WTC11 (cell line): ENCODE measurements at regions not wholly inside any gene's neighbourhood (a gene's known extent, or its start where the extent isn't known, plus 50 kb on each side); places are given as distances from the start of the nearest gene placed in this dataset.

Source experiments
- ATAC-seq: fragments of 200-7000 bp; cut with Tn5 transposase; 2 replicates; pipeline ENCODE4 v1.10.0; 2021; ENCODE audit warnings: mild to moderate bottlenecking, moderate library complexity
- CTCF ChIA-PET: fragments of 300-600 bp; sonication (Branson Sonifier 250); formaldehyde crosslinking; loops from one replicate; lab custom pipeline; 2021; ENCODE audit warnings: antibody characterized with exemption; lab: Charles Lee
- POLR2A ChIA-PET: fragments of 350-600 bp; sonication (Branson Sonifier 250); formaldehyde crosslinking; loops from one replicate; lab custom pipeline; 2021; ENCODE audit warnings: antibody characterized with exemption; lab: Charles Lee
- DNase-seq: peaks from one replicate; pipeline ENCODE4 v3.0.0; 2021; ENCODE audit warnings: low spot score
- H3K27ac Mint-ChIP-seq: 2 replicates; pipeline ENCODE4 v1.8.0; 2021; ENCODE audit warnings: mixed read lengths
- H3K27me3 Mint-ChIP-seq: 2 replicates; pipeline ENCODE4 v1.8.0; 2021; ENCODE audit warnings: low read depth, mild to moderate bottlenecking, moderate library complexity, mixed read lengths
- H3K36me3 Mint-ChIP-seq: 2 replicates; pipeline ENCODE4 v1.8.0; 2021; ENCODE audit warnings: mixed read lengths
- H3K4me1 Mint-ChIP-seq: 2 replicates; pipeline ENCODE4 v1.8.0; 2022; ENCODE audit warnings: mixed read lengths
- H3K4me3 Mint-ChIP-seq: 2 replicates; pipeline ENCODE4 v1.8.0; 2021; ENCODE audit warnings: mild to moderate bottlenecking, moderate library complexity, mixed read lengths
- H3K9me3 Mint-ChIP-seq: 2 replicates; pipeline ENCODE4 v1.8.0; 2021; ENCODE audit warnings: mixed read lengths
- AFF4 ChIP-seq: sonication (generic); formaldehyde crosslinking; IDR thresholded peaks from 2 replicates; pipeline ENCODE4 v1.8.1; 2023; ENCODE audit warnings: mild to moderate bottlenecking, missing genetic modification reagents, borderline replicate concordance
- AR ChIP-seq: fragments of 250-450 bp; sonication (Bioruptor Pico); IDR thresholded peaks from 2 replicates; pipeline ENCODE4 v1.9.0; 2021; ENCODE audit warnings: mild to moderate bottlenecking
- ATF3 ChIP-seq: sonication (generic); formaldehyde crosslinking; conservative IDR thresholded peaks from 2 replicates; pipeline ENCODE4 v1.8.1; 2022; ENCODE audit warnings: mild to moderate bottlenecking, missing genetic modification reagents
- CBFB ChIP-seq: sonication (generic); formaldehyde crosslinking; IDR thresholded peaks from 2 replicates; pipeline ENCODE4 v1.8.1; 2022; ENCODE audit warnings: mild to moderate bottlenecking, low read depth, missing genetic modification reagents
- CDX4 ChIP-seq: fragments of 250-450 bp; sonication (Bioruptor Pico); IDR thresholded peaks from 2 replicates; pipeline ENCODE4 v1.9.0; 2021; ENCODE audit warnings: moderate library complexity, mild to moderate bottlenecking, inconsistent platforms, borderline replicate concordance
- CREM ChIP-seq: sonication (generic); formaldehyde crosslinking; IDR thresholded peaks from 2 replicates; pipeline ENCODE4 v1.8.1; 2022; ENCODE audit warnings: mild to moderate bottlenecking, missing genetic modification reagents, moderate library complexity
- EMX1 ChIP-seq: fragments of 250-450 bp; sonication (Bioruptor Pico); IDR thresholded peaks from 2 replicates; pipeline ENCODE4 v1.8.0; 2021; ENCODE audit warnings: mild to moderate bottlenecking
- ERG ChIP-seq: fragments of 250-450 bp; sonication (Bioruptor Pico); IDR thresholded peaks from 2 replicates; pipeline ENCODE4 v1.8.0; 2021; ENCODE audit warnings: mild to moderate bottlenecking
- FOXP1 ChIP-seq: sonication (generic); formaldehyde crosslinking; IDR thresholded peaks from 2 replicates; pipeline ENCODE4 v1.8.0; 2022; ENCODE audit warnings: missing genetic modification reagents, mild to moderate bottlenecking, moderate library complexity, borderline replicate concordance
- MXD4 ChIP-seq: fragments of 250-450 bp; sonication (Bioruptor Pico); IDR thresholded peaks from 2 replicates; pipeline ENCODE4 v1.8.0; 2021; ENCODE audit warnings: mild to moderate bottlenecking, moderate library complexity, borderline replicate concordance
- PRRX2 ChIP-seq: fragments of 250-450 bp; sonication (Bioruptor Pico); IDR thresholded peaks from 2 replicates; pipeline ENCODE4 v1.8.0; 2021; ENCODE audit warnings: mild to moderate bottlenecking
- SMAD3 ChIP-seq: sonication (generic); formaldehyde crosslinking; IDR thresholded peaks from 2 replicates; pipeline ENCODE4 v1.8.0; 2022; ENCODE audit warnings: missing genetic modification reagents, mild to moderate bottlenecking, borderline replicate concordance
- SOX15 ChIP-seq: fragments of 250-450 bp; sonication (Bioruptor Pico); IDR thresholded peaks from 2 replicates; pipeline ENCODE4 v1.9.0; 2021; ENCODE audit warnings: mild to moderate bottlenecking
- TCF7 ChIP-seq: sonication (generic); formaldehyde crosslinking; IDR thresholded peaks from 2 replicates; pipeline ENCODE4 v1.8.0; 2022; ENCODE audit warnings: mild to moderate bottlenecking, low read depth, missing genetic modification reagents, moderate library complexity
- ZNF121 ChIP-seq: sonication (generic); formaldehyde crosslinking; IDR thresholded peaks from 2 replicates; pipeline ENCODE4 v1.8.0; 2023; ENCODE audit warnings: missing genetic modification reagents
- ZNF317 ChIP-seq: sonication (generic); formaldehyde crosslinking; IDR thresholded peaks from 2 replicates; pipeline ENCODE4 v1.8.1; 2023; ENCODE audit warnings: low read depth, mild to moderate bottlenecking, moderate library complexity, missing genetic modification reagents, borderline replicate concordance
- ZNF423 ChIP-seq: fragments of 250-450 bp; sonication (Bioruptor Pico); IDR thresholded peaks from 2 replicates; pipeline ENCODE4 v2.1.2; 2022; ENCODE audit warnings: mild to moderate bottlenecking, moderate library complexity
- ZNF532 ChIP-seq: fragments of 250-450 bp; sonication (Bioruptor Pico); IDR thresholded peaks from 2 replicates; pipeline ENCODE4 v1.9.0; 2021; ENCODE audit warnings: mild to moderate bottlenecking, borderline replicate concordance

GRCh38 chr5:121719255-121719654 is 132.4 kb upstream of the FTMT start:
- DNase-seq (no peak), ATAC-seq (no peak)
- H3K36me3 Mint-ChIP-seq = no peaks in the 10 kb centered on the region
- no peak overlapping the region for H3K4me3 Mint-ChIP-seq
- H3K4me1 Mint-ChIP-seq = peaks cover 1% of the 10 kb centered on the region; the same call in 1 of the 2 replicates
- H3K27ac Mint-ChIP-seq = no peak overlapping the region
- ChIA-PET POLR2A (no interaction called here), CTCF (no interaction called here)
- TF ChIP-seq ERG (CRISPR knock-in tag) = no peak
- TF ChIP-seq AFF4 (CRISPR knock-in tag) = no peak
- TF ChIP-seq MXD4 (CRISPR knock-in tag) = no peak
- TF ChIP-seq ZNF121 (CRISPR knock-in tag) = no peak
- H3K27me3 Mint-ChIP-seq = no peaks in the 10 kb centered on the region
- H3K9me3 Mint-ChIP-seq = peaks cover 23% of the 10 kb centered on the region; the same call in 1 of the 2 replicates

GRCh38 chr5:121725450-121725849 is 126.2 kb upstream of the FTMT start:
- ATAC-seq = no peak
- H3K36me3 Mint-ChIP-seq = no peaks in the 10 kb centered on the region
- POLR2A ChIA-PET = no interaction called here
- peaks cover 3% of the 10 kb centered on the region; the same call in 1 of the 2 replicates for H3K4me1 Mint-ChIP-seq
- H3K27me3 Mint-ChIP-seq = no peaks in the 10 kb centered on the region
- H3K9me3 Mint-ChIP-seq = peaks cover 23% of the 10 kb centered on the region; the same call in 1 of the 2 replicates
- CTCF ChIA-PET = no interaction called here
- H3K4me3 Mint-ChIP-seq = no peak overlapping the region
- DNase-seq = no peak
- H3K27ac Mint-ChIP-seq = no peak overlapping the region
- TF ChIP-seq ZNF532 (no peak), FOXP1 (CRISPR knock-in tag) (no peak)

GRCh38 chr5:121726991-121727390 is 124.7 kb upstream of the FTMT start:
- ChIA-PET CTCF (no interaction called here), POLR2A (no interaction called here)
- Mint-ChIP-seq H3K9me3 (peaks cover 10% of the 10 kb centered on the region; the same call in 1 of the 2 replicates), H3K4me1 (peaks cover 3% of the 10 kb centered on the region; the same call in 1 of the 2 replicates), H3K36me3 (no peaks in the 10 kb centered on the region), H3K27me3 (no peaks in the 10 kb centered on the region), H3K4me3 (no peak overlapping the region), H3K27ac (no peak overlapping the region)
- no peak for DNase-seq
- ATAC-seq = no peak
- no peak for TF ChIP-seq AR (CRISPR knock-in tag)
- no peak for TF ChIP-seq SOX15 (CRISPR knock-in tag)
- no peak for TF ChIP-seq SMAD3 (CRISPR knock-in tag)
- TF ChIP-seq ZNF317 (CRISPR knock-in tag) = no peak
- TF ChIP-seq PRRX2 (CRISPR knock-in tag) = no peak
- no peak for TF ChIP-seq ZNF423 (CRISPR knock-in tag)
- no peak for TF ChIP-seq CREM (CRISPR knock-in tag)
- no peak for TF ChIP-seq CBFB (CRISPR knock-in tag)
- no peak for TF ChIP-seq ATF3
- no peak for TF ChIP-seq TCF7 (CRISPR knock-in tag)
- TF ChIP-seq EMX1 (CRISPR knock-in tag) = no peak
- TF ChIP-seq FOXP1 (CRISPR knock-in tag) = no peak
- TF ChIP-seq CDX4 = no peak
